Tongue (tissue), 2 donors: ENCODE measurements at regions not wholly inside any gene's neighbourhood (a gene's known extent, or its start where the extent isn't known, plus 50 kb on each side); places are given as distances from the start of the nearest gene placed in this dataset. TPM values are rescaled to one million over a fixed set of nuclear protein-coding genes. Genes with fewer than 3 reads are reported as not detected.
"Not testable (repeated sequence)": the region's sequence is repeated elsewhere in the genome, so short reads cannot be mapped to it uniquely, and the experiment has no call there.

ENCODE experiments used
- DNase-seq: peaks from one replicate; pipeline ENCODE4 v3.0.0-alpha.2; 2015
- small RNA-seq: library from RNA; depleted of rRNA; stranded (forward); fragments of <200 nt; gene quantifications from one replicate; pipeline ENCODE3, GENCODE V24; 2014; ENCODE audit warnings: low replicate concordance

GRCh38 chr11:11717064-11717725 is 95.4 kb upstream of the GALNT18 start:
- DNase-seq: no peak

- DNase-seq: not testable (repeated sequence)
These were observed 93.3 kb upstream of the GALNT18 start for GRCh38 chr11:11715075-11715474.

- DNase-seq: no peak
These were observed 88.8 kb upstream of the GALNT18 start for GRCh38 chr11:11710556-11710955.

GRCh38 chr11:11709447-11710239 is 87.8 kb upstream of the GALNT18 start:
- no peak for DNase-seq

GRCh38 chr11:11708256-11708655 is 86.5 kb upstream of the GALNT18 start:
- no peak for DNase-seq

GRCh38 chr11:11706028-11706427 is 84.2 kb upstream of the GALNT18 start:
- DNase-seq: peak; percentile 18

- DNase-seq: no peak
These were observed 82.1 kb upstream of the GALNT18 start for GRCh38 chr11:11703885-11704284.

GRCh38 chr11:11701070-11701469 is 79.3 kb upstream of the GALNT18 start:
- DNase-seq: peak; percentile 18

- DNase-seq: no peak
These were observed 76.0 kb upstream of the GALNT18 start for GRCh38 chr11:11697796-11698195.

GRCh38 chr11:11691296-11692151 is 69.7 kb upstream of the GALNT18 start:
- DNase-seq: no peak

GRCh38 chr11:11681536-11681935 is 59.7 kb upstream of the GALNT18 start:
- no peak for DNase-seq

GRCh38 chr11:11677672-11678356 is 56.0 kb upstream of the GALNT18 start:
- no peak for DNase-seq

- DNase-seq: no peak
These were observed 53.9 kb upstream of the GALNT18 start for GRCh38 chr11:11675671-11676181.

GRCh38 chr11:11672789-11673188 is 51.0 kb upstream of the GALNT18 start:
- no peak for DNase-seq

GRCh38 chr11:11672101-11672500 is 50.3 kb upstream of the GALNT18 start:
- DNase-seq: no peak

Small RNA genes in the stretch of these regions (small RNA-seq; reads per million reads assigned to genes)
- gene MIR8070: not detected
